IMR-90 (cell line): ENCODE measurements at regions not wholly inside any gene's neighbourhood (a gene's known extent, or its start where the extent isn't known, plus 50 kb on each side); places are given as distances from the start of the nearest gene placed in this dataset.

Experiments
- CTCF ChIP-seq: conservative IDR thresholded peaks from 2 replicates; pipeline ENCODE4 v1.5.1; 2012; ENCODE audit warnings: mild to moderate bottlenecking, low read depth, low read length, improper control_type of control experiment
- ELK1 ChIP-seq: fragments of 150-350 bp; IDR thresholded peaks from 2 replicates; pipeline ENCODE4 v1.6.1; 2016; ENCODE audit warnings: low read depth, mild to moderate bottlenecking, low read length, moderate library complexity, borderline replicate concordance
- POLR2A ChIP-seq: IDR thresholded peaks from 2 replicates; pipeline ENCODE4 v1.6.1; 2012; ENCODE audit warnings: mild to moderate bottlenecking, low read depth, low read length

GRCh38 chr1:229778794-229779193, 152.7 kb downstream of the URB2 start:
- TF ChIP-seq CTCF: no peak
- TF ChIP-seq POLR2A: no peak
- TF ChIP-seq ELK1: no peak
